HUDEP-2 (cell line): ENCODE measurements at regions not wholly inside any gene's neighbourhood (a gene's known extent, or its start where the extent isn't known, plus 50 kb on each side); places are given as distances from the start of the nearest gene placed in this dataset.
"Not testable (repeated sequence)": the region's sequence is repeated elsewhere in the genome, so short reads cannot be mapped to it uniquely, and the experiment has no call there.

Source experiments
- DNase-seq, 76 experiments: peaks; one replicate each; lab custom pipeline; 2025; ENCODE audit not compliant: unreplicated experiment in 76 of 76; lab: John Stamatoyannopoulos, UW

- no peak for DNase-seq
These were observed 51.8 kb downstream of the POM121L12 start for GRCh38 chr7:53087274-53087673.

- no peak for DNase-seq
These were observed 58.8 kb downstream of the POM121L12 start for GRCh38 chr7:53094191-53094590.

DNA sequence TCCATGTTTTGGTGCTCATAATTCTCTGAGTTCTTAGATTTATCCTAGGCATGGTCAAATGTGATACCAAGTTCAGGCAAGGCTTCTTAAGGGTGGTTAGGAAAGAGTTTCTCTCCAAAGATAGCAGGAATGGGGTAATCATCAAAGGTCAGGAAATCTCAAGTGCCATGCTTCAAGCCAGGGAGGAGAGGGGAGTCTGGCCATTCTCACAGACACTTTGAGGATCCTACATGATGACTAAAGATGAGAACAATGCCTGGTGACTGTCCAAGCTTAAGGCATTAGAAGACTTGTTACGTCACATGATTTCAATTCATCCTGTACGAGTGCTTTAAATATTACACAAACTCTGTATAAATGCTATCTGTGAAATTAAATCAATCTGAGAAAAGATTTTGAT, 59.4 kb downstream of the POM121L12 start:
- DNase-seq, result no peak

- DNase-seq, result no peak
These were observed 60.5 kb downstream of the POM121L12 start for GRCh38 chr7:53095731-53096501.

GRCh38 chr7:53100091-53100490, 64.7 kb downstream of the POM121L12 start:
- DNase-seq, result no peak

- no peak for DNase-seq
These were observed 65.6 kb downstream of the POM121L12 start for GRCh38 chr7:53101026-53101425.

GRCh38 chr7:53110425-53110824, 75.0 kb downstream of the POM121L12 start:
- no peak for DNase-seq

- DNase-seq, result no peak
These were observed 75.6 kb downstream of the POM121L12 start for GRCh38 chr7:53111031-53111430.

DNA sequence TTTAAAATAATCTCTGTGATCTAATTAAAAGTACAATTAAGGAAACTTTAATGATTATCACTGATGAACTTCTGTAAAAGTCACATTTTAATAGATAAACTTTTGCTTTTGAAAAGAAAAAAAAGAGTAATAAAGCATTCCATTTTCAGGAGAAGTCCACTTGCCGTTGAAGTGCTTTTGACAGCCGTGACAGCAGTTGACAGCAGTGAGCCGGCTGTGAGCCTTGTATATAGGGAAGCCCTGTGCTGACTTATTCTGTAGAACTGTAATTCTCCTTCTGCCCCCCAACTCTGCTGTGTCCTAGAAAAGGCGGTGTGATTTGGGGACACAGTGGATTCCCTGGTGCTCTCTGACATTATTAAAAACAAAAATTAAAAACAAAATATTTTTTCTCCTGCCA, 78.0 kb downstream of the POM121L12 start:
- no peak for DNase-seq

DNA sequence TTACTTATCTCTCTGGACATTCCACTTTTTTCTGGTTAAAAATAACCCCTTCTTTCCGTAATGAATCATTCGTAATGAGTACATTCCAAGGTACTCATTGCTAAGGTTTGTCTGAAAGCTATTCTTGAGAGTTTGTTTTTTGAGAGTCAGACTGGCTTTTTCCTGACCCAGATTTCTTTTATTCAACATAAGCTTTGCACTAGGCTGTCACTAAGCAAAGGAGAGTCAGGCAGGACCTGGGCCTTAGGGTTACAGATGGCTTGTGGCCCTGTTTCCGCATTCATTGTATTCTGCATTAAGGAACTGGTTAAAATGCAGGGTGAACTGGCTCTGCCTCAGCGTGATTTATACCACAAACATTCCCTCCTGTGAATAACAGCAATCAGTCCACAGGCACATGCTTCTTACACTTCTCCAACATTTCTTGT, 84.1 kb downstream of the POM121L12 start:
- DNase-seq, result no peak

DNA sequence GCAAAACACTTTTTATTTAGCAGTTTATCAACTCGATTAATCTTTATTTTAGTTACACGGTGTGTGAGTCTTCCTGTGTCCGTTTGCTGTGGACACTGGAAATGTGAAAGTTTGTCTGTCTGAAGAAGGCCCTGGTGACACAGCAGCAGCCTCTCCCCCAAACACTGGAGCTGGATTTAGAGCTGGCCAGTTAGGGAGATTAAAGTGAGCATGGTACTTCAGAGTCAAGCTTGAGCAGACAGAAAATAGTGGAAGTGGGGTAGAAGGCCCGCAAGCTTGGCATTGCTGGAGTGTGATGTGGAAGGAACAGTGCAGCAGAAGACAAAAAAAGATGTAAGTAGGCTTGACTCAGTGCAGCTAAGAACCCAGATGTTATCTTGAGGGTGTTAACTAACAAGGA, 85.9 kb downstream of the POM121L12 start:
- DNase-seq, result no peak

DNA sequence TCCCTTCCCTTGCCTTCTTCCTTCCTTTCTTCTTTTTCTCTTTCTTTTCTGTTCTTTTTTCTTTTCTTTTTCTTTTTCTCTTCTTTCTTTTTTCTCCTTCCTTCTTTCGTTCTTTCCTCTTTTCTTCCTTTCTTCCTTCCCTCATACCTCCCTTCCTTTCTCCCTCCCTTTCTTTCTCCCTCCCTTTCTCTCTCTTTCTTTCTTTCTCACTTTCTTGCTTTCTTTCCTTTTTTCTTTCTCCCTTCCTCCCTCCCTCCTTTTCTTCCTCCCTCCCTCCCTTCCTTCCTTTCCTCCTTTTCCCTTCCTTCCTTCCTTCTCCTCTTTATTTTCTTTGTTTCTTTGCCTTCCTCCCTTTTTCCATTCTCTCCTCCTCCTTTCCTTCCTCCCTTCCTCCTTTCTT, 96.3 kb downstream of the POM121L12 start:
- no peak for DNase-seq

DNA sequence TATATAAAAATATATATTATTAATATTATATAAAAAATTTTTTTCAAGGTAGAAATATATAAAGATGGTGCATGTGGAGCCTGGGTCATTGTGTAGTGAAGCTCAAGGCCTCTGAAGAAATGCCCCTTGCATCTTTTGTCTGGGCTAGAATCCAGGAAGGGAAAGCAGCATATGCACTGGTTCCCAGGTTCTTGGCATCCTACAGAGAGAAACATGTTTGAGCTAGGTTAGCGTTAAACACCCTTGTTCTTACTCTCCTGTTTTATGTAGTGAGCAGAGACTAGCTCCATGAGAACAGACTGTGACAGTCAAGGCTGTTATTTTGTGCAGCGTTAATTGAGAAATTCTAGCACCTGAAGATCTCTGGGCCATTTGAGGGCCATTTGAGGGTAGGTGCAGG, 116.1 kb downstream of the POM121L12 start:
- DNase-seq, result no peak

DNA sequence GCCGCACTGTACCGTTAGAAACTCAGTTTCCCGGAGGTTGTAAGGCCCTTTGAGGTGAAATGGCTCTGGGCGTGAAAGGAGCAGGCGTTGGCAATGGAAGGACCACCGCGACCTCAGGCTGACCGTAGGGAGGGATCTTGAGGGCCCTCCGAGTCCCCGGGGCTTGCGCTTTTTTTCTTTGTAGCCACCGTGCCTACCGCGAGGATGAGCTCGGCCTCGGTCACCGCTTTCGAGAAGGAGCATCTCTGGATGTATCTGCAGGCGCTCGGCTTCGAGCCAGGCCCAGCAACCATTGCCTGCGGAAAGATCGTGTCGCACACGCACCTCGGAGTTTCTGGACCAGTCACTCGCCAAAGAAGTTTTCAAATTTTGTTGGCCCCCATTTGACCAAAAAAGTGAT, 151.8 kb downstream of the POM121L12 start:
- DNase-seq, result not testable (repeated sequence)

- DNase-seq, result no peak
These were observed 155.8 kb downstream of the POM121L12 start for GRCh38 chr7:53191191-53191695.

GRCh38 chr7:53191836-53192443, 156.5 kb downstream of the POM121L12 start:
- DNase-seq, result no peak

DNA sequence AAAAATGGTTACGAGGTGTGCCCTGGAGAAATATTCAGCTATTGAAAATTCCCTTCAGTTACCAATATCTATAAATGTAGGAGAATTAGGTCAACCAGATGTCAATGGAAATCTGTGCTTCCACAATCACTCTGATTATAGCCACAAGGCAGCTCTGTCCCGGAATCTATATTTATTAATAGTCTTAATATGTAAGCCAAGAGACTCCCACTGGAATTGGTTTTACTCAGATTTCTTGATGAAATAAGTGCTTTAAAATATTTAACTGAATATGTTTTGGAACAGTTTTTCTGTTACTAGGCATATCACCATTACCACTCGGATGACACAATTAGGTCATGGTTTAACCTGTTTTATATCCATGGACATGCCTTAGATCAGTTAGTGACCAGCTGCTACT, 169.6 kb downstream of the POM121L12 start:
- DNase-seq, result no peak

DNA sequence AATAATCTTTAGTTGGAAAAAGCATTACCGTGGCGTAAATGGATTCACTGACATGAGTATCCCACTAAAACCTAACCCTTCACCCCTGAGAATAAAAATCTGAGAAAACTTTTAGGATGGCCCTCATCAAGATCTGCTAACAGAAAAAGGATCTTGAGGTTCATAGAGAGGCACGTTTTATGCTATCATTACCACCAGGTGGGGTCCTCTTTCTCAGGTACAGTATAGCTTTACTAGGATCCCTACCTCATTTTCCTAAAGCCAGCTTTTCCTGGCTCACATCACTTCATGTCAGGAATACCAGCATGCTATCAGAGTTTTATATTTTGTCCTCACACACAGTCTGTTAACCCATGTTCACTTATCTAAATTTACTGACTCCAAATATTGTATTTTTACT, 173.7 kb downstream of the POM121L12 start:
- DNase-seq, result no peak

- DNase-seq, result no peak
These were observed 179.0 kb downstream of the POM121L12 start for GRCh38 chr7:53214463-53214862.

- no peak for DNase-seq
These were observed 183.5 kb downstream of the POM121L12 start for GRCh38 chr7:53218730-53219504.

GRCh38 chr7:53229202-53229601, 193.8 kb downstream of the POM121L12 start:
- no peak for DNase-seq
